OCI-LY7 (cell line): ENCODE measurements at regions not wholly inside any gene's neighbourhood (a gene's known extent, or its start where the extent isn't known, plus 50 kb on each side); places are given as distances from the start of the nearest gene placed in this dataset.

Experiments
- EZH2phosphoT487 ChIP-seq: fragments of 200-600 bp; sonication (generic); IDR thresholded peaks from 2 replicates; pipeline ENCODE4 v1.6.1; 2018; ENCODE audit warnings: low read depth, borderline replicate concordance, mild to moderate bottlenecking, mixed run types, antibody characterized with exemption, low read length, moderate library complexity, mixed read lengths
- TF ChIP-seq, protein P1 (sequence below): fragments of 200-600 bp; sonication (generic); conservative IDR thresholded peaks from 2 replicates; pipeline ENCODE4 v1.5.1; 2014; ENCODE audit warnings: mild to moderate bottlenecking, antibody characterized with exemption, low read length, moderate library complexity, mixed read lengths

DNA sequence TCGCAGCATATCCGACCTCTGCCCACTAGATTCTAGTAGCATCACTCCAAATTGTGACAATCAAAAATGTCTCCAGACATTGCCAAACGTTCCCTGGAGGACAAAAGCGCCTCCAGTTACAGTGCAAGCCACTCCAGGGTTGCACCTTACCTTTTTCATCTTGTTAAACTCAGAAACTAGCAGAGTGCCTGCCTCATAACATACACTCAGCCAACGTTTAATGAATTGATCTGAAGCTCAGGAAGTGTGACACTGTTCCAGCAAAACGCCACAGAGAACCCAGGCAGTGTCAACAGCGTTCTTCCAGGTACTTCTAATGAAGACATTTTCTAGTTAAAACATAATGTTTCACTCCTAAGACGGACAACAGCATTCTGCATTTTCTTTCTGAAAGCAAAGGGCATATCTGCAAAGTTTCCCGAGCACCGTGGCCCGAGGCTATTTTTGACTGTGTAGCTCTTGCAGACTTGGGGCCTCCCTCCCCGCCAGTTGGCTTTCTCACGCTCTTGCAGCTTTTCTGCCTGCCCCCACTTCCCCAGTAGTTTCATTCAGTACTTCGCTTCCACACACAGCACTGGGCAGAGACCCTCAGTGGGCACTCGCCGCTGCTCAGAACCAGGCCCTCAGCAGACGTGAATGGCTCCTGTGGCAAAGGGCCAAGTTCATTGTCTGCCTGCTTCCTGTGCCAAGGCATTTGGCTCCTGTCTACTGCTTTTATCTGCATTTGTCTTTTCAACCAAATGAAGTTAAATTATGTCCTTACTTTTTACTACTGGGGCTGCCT lies 133.4 kb upstream of the TTC29 start:
- TF ChIP-seq, protein P1, sequence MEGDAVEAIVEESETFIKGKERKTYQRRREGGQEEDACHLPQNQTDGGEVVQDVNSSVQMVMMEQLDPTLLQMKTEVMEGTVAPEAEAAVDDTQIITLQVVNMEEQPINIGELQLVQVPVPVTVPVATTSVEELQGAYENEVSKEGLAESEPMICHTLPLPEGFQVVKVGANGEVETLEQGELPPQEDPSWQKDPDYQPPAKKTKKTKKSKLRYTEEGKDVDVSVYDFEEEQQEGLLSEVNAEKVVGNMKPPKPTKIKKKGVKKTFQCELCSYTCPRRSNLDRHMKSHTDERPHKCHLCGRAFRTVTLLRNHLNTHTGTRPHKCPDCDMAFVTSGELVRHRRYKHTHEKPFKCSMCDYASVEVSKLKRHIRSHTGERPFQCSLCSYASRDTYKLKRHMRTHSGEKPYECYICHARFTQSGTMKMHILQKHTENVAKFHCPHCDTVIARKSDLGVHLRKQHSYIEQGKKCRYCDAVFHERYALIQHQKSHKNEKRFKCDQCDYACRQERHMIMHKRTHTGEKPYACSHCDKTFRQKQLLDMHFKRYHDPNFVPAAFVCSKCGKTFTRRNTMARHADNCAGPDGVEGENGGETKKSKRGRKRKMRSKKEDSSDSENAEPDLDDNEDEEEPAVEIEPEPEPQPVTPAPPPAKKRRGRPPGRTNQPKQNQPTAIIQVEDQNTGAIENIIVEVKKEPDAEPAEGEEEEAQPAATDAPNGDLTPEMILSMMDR = no peak
- no peak for TF ChIP-seq EZH2phosphoT487
